ENCODE measurements at regions not wholly inside any gene's neighbourhood (a gene's known extent, or its start where the extent isn't known, plus 50 kb on each side); places are given as distances from the start of the nearest gene placed in this dataset.
A peak's percentile ranks its signal among the peaks of the same experiment; 100 is the strongest.

- no peak for DNase-seq
Measured at GRCh38 chr10:128940081-128940480, 527.0 kb upstream of the MGMT start.

- DNase-seq, result no peak
Measured at GRCh38 chr10:128943111-128943510, 523.9 kb upstream of the MGMT start.

GRCh38 chr10:128945398-128945797 is 521.6 kb upstream of the MGMT start:
- DNase-seq, result no peak

GRCh38 chr10:128950159-128950915 is 516.7 kb upstream of the MGMT start:
- DNase-seq, result no peak

GRCh38 chr10:128950916-128951275 is 516.1 kb upstream of the MGMT start:
- no peak for DNase-seq

DNA sequence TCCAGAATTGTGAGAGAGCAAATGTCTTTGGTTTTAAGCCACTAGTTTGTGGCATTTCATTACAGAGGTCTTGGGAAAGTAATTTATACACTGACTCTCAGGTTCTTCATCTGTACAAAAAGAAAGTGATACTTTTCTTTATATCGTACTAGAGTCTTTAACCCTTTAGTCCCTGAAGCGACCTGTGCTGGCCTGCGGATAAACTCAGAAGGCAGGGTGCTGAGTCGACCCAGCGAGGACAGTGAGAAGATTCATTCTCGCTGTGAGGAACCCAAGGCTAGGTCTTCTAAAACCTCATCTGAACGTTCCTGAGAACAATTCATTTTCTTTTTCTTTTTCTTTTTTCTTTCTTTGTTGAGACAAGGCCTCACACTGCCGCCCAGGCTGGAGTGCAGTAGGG is 514.2 kb upstream of the MGMT start:
- DNase-seq, result no peak

DNA sequence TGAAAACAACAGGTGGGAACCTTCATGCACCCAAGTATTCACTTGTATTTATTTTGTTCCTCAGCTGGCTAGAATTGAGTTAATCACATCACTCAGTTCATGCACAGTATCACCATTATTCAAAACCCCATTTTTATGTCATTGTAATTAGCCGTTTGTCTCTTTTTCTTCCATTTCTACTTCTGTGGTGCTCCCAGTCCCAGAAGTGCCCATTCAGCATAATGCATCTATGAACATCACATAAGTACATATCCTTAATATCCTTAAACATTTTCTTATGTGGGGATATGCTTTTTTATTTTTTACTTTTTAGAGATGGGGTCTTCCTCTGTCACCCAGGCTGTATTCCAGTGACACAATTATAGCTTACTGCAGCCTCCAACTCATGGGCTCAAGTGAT is 510.9 kb upstream of the MGMT start:
- DNase-seq, result no peak

DNA sequence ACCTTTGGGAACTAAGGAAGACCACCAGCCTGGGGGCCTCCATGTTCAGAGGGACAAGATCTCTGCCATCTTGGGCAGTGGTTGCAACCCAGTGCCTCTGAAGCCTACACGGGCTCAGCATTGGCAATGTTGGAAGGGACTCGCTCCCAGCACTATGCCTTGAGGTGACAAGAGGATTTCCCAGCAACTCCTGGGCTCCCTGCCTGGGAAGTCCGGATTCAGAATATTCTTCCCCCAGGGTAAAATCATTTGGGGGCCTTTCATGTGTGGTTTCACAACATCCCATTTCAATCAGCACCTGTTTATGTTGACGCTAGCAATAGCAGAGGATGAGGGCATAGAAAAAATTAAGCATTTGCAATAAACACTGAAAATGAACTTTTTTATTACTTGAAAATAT is 509.8 kb upstream of the MGMT start:
- DNase-seq, result no peak

DNA sequence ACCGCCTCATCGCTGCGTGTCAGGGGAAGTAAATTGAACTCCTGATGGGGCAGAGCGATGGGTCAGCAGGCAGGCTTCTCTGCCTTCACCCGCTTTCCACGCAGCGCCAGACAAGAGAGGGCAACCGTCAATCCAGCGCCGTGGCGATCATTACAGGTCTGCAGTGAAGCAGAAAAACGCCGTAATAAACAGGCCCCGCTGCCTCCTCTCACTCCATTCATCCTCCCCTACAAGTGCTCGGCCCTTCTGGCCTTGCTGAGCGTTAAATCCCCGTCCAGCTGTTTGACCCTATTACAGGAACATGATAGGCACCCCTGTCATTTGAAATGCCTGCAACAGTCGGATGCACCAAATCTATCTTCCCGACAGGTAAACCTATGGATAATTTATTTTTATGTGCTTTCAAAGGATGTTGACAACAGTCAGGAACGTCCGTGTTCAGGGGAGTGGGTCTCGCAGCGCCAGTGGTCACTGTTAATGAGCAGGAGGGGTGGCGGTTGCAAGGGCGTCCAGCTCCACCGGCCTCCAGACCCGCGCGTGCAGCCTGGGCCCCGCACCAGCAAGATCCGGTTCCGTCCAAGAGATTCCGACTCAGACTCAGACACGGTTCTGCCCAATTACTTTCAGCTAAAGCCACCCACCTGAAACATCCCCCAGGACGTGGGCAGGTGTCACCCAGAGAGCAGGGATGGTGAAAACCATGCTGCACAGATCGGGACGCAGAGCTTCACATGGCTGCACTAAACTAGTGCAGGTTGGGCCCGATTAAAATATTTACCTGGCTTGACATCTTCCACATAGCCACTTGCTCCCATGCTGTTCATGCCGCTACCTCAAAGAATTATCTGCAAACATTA is 508.0 kb upstream of the MGMT start:
- DNase-seq, result no peak

DNA sequence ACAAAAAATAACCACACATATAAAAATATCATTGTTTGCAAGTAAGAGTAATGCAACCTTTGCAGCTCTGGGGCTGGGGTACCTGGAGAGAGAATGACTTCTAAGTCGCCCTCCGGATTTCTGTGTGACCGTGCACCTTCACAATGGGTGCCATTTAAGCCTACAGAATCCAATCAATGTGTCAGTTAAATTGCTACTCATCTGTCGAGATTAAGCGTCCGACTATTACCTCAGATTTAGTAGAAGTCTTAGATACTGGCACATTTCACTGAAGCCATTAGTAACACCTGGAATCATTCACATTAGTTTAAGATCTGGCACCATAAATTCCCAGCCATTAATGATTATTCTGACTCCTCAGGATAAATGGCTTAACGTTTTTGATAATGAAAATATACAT is 507.3 kb upstream of the MGMT start:
- DNase-seq, result no peak

DNA sequence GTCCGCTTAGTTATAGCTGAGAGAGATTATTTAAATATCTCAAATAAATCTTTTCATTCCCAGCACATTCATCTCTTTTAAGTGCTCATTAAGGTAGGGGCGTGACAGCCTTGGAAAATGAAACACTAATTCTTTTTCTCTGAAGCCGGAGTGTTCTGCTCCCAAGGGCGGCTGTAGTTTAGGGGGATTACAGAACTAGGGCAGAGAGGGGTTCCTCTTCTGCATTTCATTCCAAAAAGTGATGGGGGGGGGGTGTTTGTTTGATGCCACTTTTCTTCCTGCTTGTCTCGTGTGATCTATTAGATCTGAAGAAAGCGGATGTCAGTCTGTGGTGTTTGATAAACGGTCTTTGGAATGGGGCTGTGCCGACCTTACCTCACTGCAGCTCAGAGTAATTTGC is 506.5 kb upstream of the MGMT start:
- no peak for DNase-seq

GRCh38 chr10:128962182-128962581 is 504.9 kb upstream of the MGMT start:
- no peak for DNase-seq

- DNase-seq, result no peak
Measured at GRCh38 chr10:128963211-128964099, 503.6 kb upstream of the MGMT start.

DNA sequence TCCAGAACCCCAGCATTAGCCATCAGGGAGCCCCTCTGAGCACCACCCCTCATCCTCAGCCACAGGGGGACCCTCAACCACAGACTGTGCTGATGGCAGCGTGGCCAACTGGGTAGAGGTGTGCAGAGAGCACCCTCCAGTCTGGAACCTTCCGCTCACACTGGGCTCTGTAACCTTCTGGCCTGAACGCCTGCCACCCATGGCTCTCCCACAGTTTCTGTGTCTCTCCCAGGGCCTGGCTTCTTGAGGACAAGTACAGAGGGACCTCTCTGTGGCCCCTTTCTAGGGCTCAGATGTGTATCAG is 503.0 kb upstream of the MGMT start:
- no peak for DNase-seq

DNA sequence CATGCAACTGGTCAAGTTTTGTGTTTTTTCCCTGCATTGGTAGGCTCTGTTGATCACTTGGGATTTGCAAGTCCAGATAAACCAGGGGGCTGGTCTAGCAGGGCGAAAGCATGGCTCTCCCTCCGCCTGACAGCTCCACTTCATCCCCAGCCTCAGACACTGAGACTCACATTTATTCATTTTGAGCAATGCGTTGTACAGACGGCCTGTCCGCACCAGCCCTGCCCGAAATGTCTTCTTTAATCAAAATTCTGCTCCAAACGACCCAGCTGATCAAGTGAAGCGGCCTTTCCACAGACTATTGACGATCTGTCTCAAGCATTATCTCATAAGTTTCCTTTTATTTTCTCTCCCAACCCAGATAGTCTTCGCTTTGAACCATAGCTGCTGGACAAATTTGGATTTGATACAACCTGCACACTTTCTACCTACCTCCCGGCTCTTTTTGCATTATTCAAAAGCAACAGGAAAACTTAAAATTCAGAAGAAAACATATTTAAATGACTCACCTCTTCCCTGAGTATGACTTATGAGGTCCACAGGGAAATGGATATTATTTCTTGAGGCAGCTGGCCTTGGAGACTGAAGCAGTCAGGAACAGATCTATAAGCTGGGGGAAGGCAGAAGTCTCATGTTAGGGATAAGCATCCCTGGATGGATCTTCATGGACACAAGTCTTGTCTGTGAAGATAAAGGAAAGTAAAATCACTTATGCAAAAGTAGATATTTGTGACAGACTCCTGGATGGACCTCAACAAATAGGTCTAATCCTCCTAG is 498.9 kb upstream of the MGMT start:
- DNase-seq, result no peak

DNA sequence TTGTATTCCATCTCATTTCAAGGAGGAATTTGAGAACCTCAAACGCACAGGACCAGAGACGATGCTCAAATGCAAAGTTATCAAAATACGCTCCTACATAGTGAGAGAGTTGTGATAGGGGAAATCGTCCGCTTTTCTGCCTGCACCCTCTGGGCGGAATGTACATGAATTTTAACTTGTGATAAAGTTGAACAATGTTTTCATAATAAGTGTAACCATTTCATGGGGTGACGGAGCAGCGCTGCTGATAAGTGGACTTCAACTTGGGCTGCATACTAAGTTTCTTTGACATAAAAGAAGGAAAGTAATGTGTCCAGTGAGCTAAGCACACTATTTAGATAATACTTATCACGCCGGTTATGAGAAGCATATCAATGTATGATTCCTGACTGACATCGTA is 497.5 kb upstream of the MGMT start:
- DNase-seq, result no peak

DNA sequence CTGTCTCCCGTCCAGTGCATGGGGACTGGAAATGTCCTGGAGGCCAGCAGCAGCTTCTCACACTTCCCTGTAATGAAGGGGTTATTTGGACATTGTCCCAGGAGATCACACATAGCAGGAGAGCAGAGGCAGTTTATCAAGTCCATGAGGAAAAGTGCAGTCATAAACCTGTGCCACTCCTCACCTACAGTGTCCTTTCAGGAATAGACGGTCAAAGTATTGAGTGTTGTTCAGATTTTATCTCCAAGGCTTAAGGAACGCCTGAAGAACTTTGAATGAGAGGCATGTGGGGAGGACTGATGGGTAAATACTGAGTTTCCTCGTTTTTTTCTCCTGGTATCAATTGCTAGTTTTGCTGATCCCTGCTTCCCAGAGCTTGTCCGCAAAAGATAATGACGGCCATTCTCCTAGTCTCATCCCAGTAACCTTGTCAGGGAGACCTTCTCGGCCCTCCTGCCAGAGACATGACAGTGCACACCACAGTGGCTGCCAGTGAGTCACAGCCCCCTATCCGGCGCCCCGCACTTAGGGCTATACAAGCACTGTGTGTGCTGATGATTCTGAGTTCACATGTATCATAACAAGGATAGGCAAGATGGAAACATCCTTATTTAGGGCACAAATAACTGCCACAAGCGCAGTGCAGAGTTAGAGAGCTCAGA is 495.5 kb upstream of the MGMT start:
- no peak for DNase-seq

DNA sequence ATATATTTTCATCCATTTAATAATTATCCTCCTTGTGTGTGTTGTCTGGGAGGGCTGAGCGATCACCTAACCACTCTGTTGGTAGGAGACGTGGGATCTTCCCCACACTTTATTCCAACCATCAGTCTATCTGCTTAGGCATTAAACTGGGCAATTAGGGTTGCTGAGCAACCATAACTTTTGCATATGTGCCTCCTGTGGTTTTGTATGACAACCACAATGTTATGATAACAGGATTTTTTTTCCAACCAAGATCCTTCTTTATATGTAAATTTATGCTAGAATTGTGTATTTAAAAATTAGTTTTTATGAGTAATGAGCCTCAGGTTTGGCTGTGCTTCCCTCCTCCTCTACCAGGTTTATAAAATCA is 495.0 kb upstream of the MGMT start:
- no peak for DNase-seq

DNA sequence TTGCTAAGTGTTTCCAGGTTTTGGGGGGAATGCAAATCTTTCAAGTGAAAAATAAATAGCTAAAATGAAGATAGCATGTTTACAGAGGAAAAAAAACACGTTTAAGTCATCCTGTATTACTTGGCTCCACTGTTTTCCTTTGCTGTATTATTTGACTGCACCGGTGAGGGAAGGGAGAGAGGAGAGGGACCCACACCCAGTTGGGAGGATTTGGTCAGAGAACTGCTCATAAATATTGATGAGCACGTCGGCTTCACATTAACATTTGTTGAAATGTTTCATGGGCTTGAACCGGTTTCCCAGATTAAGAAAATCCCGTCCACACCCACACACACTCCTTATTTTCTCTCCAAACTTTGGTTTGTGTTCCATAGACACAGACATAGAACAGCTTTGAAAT is 493.8 kb upstream of the MGMT start:
- DNase-seq, result peak; percentile 41

DNA sequence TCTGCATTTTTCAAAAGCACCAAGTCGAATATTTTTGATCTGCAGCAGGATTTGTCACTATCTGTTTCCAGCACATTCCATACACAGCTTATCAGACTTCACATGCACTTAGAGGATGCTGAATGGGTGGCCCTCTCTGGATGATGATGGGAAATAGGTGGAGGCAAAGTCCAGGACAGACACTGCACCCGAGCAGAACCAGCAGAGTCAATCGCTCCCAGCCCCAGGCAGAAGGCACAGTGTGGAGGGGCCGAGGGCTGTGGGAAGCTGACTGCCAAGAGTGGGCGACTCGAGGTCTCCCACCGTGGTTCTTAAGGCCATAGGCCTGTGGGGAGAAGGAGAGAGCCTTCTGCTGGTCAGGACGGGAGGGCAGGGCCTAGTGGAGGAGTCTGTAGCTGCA is 490.2 kb upstream of the MGMT start:
- no peak for DNase-seq

DNA sequence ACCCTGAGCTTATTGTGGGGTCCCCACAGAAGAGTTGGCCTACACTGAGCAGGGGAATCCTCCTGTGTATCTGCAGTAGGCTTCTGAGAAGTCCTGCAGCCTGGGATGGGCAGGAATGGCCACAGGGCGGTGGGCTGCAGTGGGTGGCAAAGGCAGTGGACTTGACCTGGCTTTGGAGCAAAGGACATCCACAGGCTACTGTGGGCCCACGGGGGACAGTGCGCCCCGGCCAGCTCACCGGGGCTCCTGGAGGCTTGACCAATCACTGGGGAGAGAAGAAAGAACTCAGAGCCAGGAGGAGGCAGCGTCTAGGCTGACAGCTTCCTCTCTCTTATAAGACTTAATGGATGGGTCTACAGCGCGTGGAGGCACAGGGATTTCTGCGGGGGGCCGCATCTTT is 488.8 kb upstream of the MGMT start:
- DNase-seq, result no peak

- DNase-seq, result no peak
Measured at GRCh38 chr10:128979405-128979804, 487.6 kb upstream of the MGMT start.
